Lower lobe of right lung (tissue), 2 donors: ENCODE measurements at regions not wholly inside any gene's neighbourhood (a gene's known extent, or its start where the extent isn't known, plus 50 kb on each side); places are given as distances from the start of the nearest gene placed in this dataset.

Experiments used
- ATAC-seq, 2 donors: fragments of 200-7000 bp; cut with Tn5 transposase; one replicate each; pipeline ENCODE4 v1.9.1; 2020 to 2022; ENCODE audit warnings: mild to moderate bottlenecking in 2 of 2, moderate library complexity in 2 of 2
- DNase-seq: peaks from one replicate; pipeline ENCODE4 v3.0.0-alpha.2; 2020
- H3K27ac ChIP-seq: fragments of 200-600 bp; one replicate; pipeline ENCODE4 v1.8.0; 2022
- H3K27me3 ChIP-seq: fragments of 200-600 bp; one replicate; pipeline ENCODE4 v1.8.0; 2022; ENCODE audit warnings: low read depth
- H3K36me3 ChIP-seq: fragments of 200-600 bp; one replicate; pipeline ENCODE4 v1.8.0; 2022; ENCODE audit warnings: mild to moderate bottlenecking
- H3K4me1 ChIP-seq: fragments of 200-600 bp; one replicate; pipeline ENCODE4 v1.8.0; 2022
- H3K4me3 ChIP-seq: fragments of 200-600 bp; one replicate; pipeline ENCODE4 v1.8.0; 2022; ENCODE audit warnings: mild to moderate bottlenecking
- H3K9me3 ChIP-seq: fragments of 200-600 bp; one replicate; pipeline ENCODE4 v1.8.0; 2022
- CTCF ChIP-seq: fragments of 200-600 bp; IDR thresholded peaks from one replicate; pipeline ENCODE4 v1.8.0; 2022; ENCODE audit warnings: antibody characterized with exemption, mild to moderate bottlenecking
- intact Hi-C: fragments of 100-400 bp; cut with DNase I; formaldehyde crosslinking; loops from one replicate; pipeline ENCODE4 v1.11.0; 2022
- donor health status: DM: no; HTN: yes; CAD: no; lungs with severe emphysema.

GRCh38 chr16:76787394-76787793 lies 403.6 kb upstream of the MON1B start:
- intact Hi-C loops: no loop called here
- no peak for ATAC-seq
- Histone ChIP-seq H3K4me1 (no peaks in the 10 kb centered on the region), H3K4me3 (no peak overlapping the region), H3K27me3 (no peaks in the 10 kb centered on the region), H3K27ac (no peak overlapping the region), H3K36me3 (no peaks in the 10 kb centered on the region), H3K9me3 (no peaks in the 10 kb centered on the region)
- no peak for TF ChIP-seq CTCF
- no peak for DNase-seq

- H3K36me3 ChIP-seq: no peaks in the 10 kb centered on the region
- intact Hi-C loops: no loop called here
- no peak overlapping the region for H3K27ac ChIP-seq
- DNase-seq (no peak), ATAC-seq (no peak)
- no peak overlapping the region for H3K4me3 ChIP-seq
- H3K27me3 ChIP-seq: no peaks in the 10 kb centered on the region
- no peaks in the 10 kb centered on the region for H3K9me3 ChIP-seq
- no peak for TF ChIP-seq CTCF
- no peaks in the 10 kb centered on the region for H3K4me1 ChIP-seq
Observed at GRCh38 chr16:76791151-76791550, 399.8 kb upstream of the MON1B start.

- Histone ChIP-seq H3K36me3 (no peaks in the 10 kb centered on the region), H3K4me3 (no peak overlapping the region), H3K4me1 (no peaks in the 10 kb centered on the region), H3K27me3 (no peaks in the 10 kb centered on the region), H3K9me3 (no peaks in the 10 kb centered on the region), H3K27ac (no peak overlapping the region)
- ATAC-seq: no peak
- no peak for DNase-seq
- no peak for TF ChIP-seq CTCF
- intact Hi-C loops: no loop called here
Observed at GRCh38 chr16:76796416-76796815, 394.6 kb upstream of the MON1B start.

- no peaks in the 10 kb centered on the region for H3K9me3 ChIP-seq
- intact Hi-C loops: no loop called here
Observed at GRCh38 chr16:76796978-76797377, 394.0 kb upstream of the MON1B start.

GRCh38 chr16:76797457-76797856 lies 393.5 kb upstream of the MON1B start:
- Histone ChIP-seq H3K36me3 (no peaks in the 10 kb centered on the region), H3K4me1 (no peaks in the 10 kb centered on the region), H3K9me3 (no peaks in the 10 kb centered on the region), H3K27ac (no peak overlapping the region), H3K4me3 (no peak overlapping the region), H3K27me3 (no peaks in the 10 kb centered on the region)
- DNase-seq (no peak), ATAC-seq (no peak)
- no peak for TF ChIP-seq CTCF
- intact Hi-C loops: no loop called here

More at GRCh38 chr16:76796978-76797377, 394.0 kb upstream of the MON1B start:
- DNase-seq (no peak), ATAC-seq (no peak)
- no peaks in the 10 kb centered on the region for H3K4me1 ChIP-seq
- H3K27me3 ChIP-seq: no peaks in the 10 kb centered on the region
- H3K36me3 ChIP-seq: no peaks in the 10 kb centered on the region
- no peak overlapping the region for H3K27ac ChIP-seq
- no peak for TF ChIP-seq CTCF
- no peak overlapping the region for H3K4me3 ChIP-seq

- Histone ChIP-seq H3K36me3 (no peaks in the 10 kb centered on the region), H3K9me3 (no peaks in the 10 kb centered on the region), H3K27me3 (no peaks in the 10 kb centered on the region), H3K4me3 (no peak overlapping the region), H3K4me1 (no peaks in the 10 kb centered on the region), H3K27ac (no peak overlapping the region)
- DNase-seq: no peak
- intact Hi-C loops: no loop called here
- TF ChIP-seq CTCF: no peak
- no peak for ATAC-seq
Observed at GRCh38 chr16:76800196-76800595, 390.8 kb upstream of the MON1B start.
